ENCODE measurements at regions not wholly inside any gene's neighbourhood (a gene's known extent, or its start where the extent isn't known, plus 50 kb on each side); places are given as distances from the start of the nearest gene placed in this dataset.

GRCh38 chr4:79850626-79851025 lies 222.4 kb downstream of the ANTXR2 start:
- TF ChIP-seq POLR2A (IDR thresholded peaks at IDR 0.05) (no peak), CTCF (IDR thresholded peaks at IDR 0.05) (no peak)
- Histone ChIP-seq H3K4me3 (replicated peaks in 1 of 3) (no peak overlapping the region), H3K4me1 (no peaks in the 10 kb centered on the region), H3K36me3 (no peaks in the 10 kb centered on the region), H3K27ac (no peak overlapping the region), H3K9me3 (no peaks in the 10 kb centered on the region), H3K27me3 (no peaks in the 10 kb centered on the region)
- 80 to 95% methylated on average over 3 of the region's 3 CpGs for WGBS, 2 donors
- intact Hi-C loops (cut with DNase I), result no loop called here
- DNase-seq, result no peak

GRCh38 chr4:79848329-79848728 lies 224.7 kb downstream of the ANTXR2 start:
- Histone ChIP-seq H3K27ac (no peak overlapping the region), H3K27me3 (no peaks in the 10 kb centered on the region), H3K9me3 (no peaks in the 10 kb centered on the region), H3K4me1 (no peaks in the 10 kb centered on the region), H3K4me3 (replicated peaks in 1 of 3) (no peak overlapping the region), H3K36me3 (no peaks in the 10 kb centered on the region)
- intact Hi-C loops (cut with DNase I), result no loop called here
- TF ChIP-seq CTCF (IDR thresholded peaks at IDR 0.05) (no peak), POLR2A (IDR thresholded peaks at IDR 0.05) (no peak)
- no peak for DNase-seq
- WGBS, 2 donors, result 100% methylated on average over 1 of the region's 1 CpG

GRCh38 chr4:79847411-79847810 lies 225.6 kb downstream of the ANTXR2 start:
- H3K27me3 ChIP-seq, result no peaks in the 10 kb centered on the region
- intact Hi-C loops (cut with DNase I), result no loop called here
- WGBS, 2 donors, result 85 to 86% methylated on average over 2 of the region's 2 CpGs
- no peaks in the 10 kb centered on the region for H3K4me1 ChIP-seq
- H3K27ac ChIP-seq, result no peak overlapping the region
- H3K36me3 ChIP-seq, result no peaks in the 10 kb centered on the region
- no peaks in the 10 kb centered on the region for H3K9me3 ChIP-seq
- TF ChIP-seq CTCF (IDR thresholded peaks at IDR 0.05), result no peak
- TF ChIP-seq POLR2A (IDR thresholded peaks at IDR 0.05), result no peak
- H3K4me3 ChIP-seq (replicated peaks in 1 of 3), result no peak overlapping the region
- no peak for DNase-seq

GRCh38 chr4:79842162-79842561 lies 230.9 kb downstream of the ANTXR2 start:
- no peak for TF ChIP-seq POLR2A (IDR thresholded peaks at IDR 0.05)
- no peak for TF ChIP-seq CTCF (IDR thresholded peaks at IDR 0.05)
- intact Hi-C loops (cut with DNase I), result no loop called here
- no peaks in the 10 kb centered on the region for H3K4me1 ChIP-seq

GRCh38 chr4:79833857-79834256 lies 239.2 kb downstream of the ANTXR2 start:
- Histone ChIP-seq H3K4me3 (replicated peaks in 1 of 3) (no peak overlapping the region), H3K27ac (no peak overlapping the region), H3K27me3 (no peaks in the 10 kb centered on the region), H3K4me1 (no peaks in the 10 kb centered on the region), H3K9me3 (no peaks in the 10 kb centered on the region), H3K36me3 (no peaks in the 10 kb centered on the region)
- DNase-seq, result no peak
- TF ChIP-seq CTCF (IDR thresholded peaks at IDR 0.05), result no peak
- TF ChIP-seq POLR2A (IDR thresholded peaks at IDR 0.05), result no peak
- WGBS, 2 donors, result 78 to 83% methylated on average over 1 of the region's 1 CpG
- intact Hi-C loops (cut with DNase I), result no loop called here

More at GRCh38 chr4:79842162-79842561, 230.9 kb downstream of the ANTXR2 start:
- no peak for DNase-seq
- H3K4me3 ChIP-seq (replicated peaks in 1 of 3), result no peak overlapping the region
- no peaks in the 10 kb centered on the region for H3K27me3 ChIP-seq
- H3K9me3 ChIP-seq, result no peaks in the 10 kb centered on the region
- H3K27ac ChIP-seq, result no peak overlapping the region
- no peaks in the 10 kb centered on the region for H3K36me3 ChIP-seq

Measured in thyroid gland (tissue), 4 donors.